HG02981 (cell line): ENCODE measurements at regions not wholly inside any gene's neighbourhood (a gene's known extent, or its start where the extent isn't known, plus 50 kb on each side); places are given as distances from the start of the nearest gene placed in this dataset.
"Not testable (repeated sequence)": the region's sequence is repeated elsewhere in the genome, so short reads cannot be mapped to it uniquely, and the experiment has no call there.

ENCODE experiments used
- ATAC-seq: cut with Tn5 transposase; IDR thresholded peaks from one replicate; pipeline ENCODE4 v1.9.1; 2021; ENCODE audit warnings: mild to moderate bottlenecking, moderate library complexity; ENCODE audit not compliant: unreplicated experiment

GRCh38 chr9:87357600-87357999 lies 140.1 kb upstream of the DAPK1 start:
- ATAC-seq = no peak

- ATAC-seq = no peak
Measured at GRCh38 chr9:87359264-87359663, 138.4 kb upstream of the DAPK1 start.

- no peak for ATAC-seq
Measured at GRCh38 chr9:87359958-87360601, 137.6 kb upstream of the DAPK1 start.

- ATAC-seq = no peak
Measured at GRCh38 chr9:87370049-87370685, 127.5 kb upstream of the DAPK1 start.

- ATAC-seq = no peak
Measured at GRCh38 chr9:87371795-87372355, 125.8 kb upstream of the DAPK1 start.

- no peak for ATAC-seq
Measured at GRCh38 chr9:87372356-87372851, 125.3 kb upstream of the DAPK1 start.

GRCh38 chr9:87374023-87374919 lies 123.4 kb upstream of the DAPK1 start:
- peak; percentile 54 for ATAC-seq

- ATAC-seq = no peak
Measured at GRCh38 chr9:87375397-87376073, 122.1 kb upstream of the DAPK1 start.

- ATAC-seq = no peak
Measured at GRCh38 chr9:87378676-87379075, 119.0 kb upstream of the DAPK1 start.

GRCh38 chr9:87379300-87379699 lies 118.4 kb upstream of the DAPK1 start:
- ATAC-seq = no peak

- no peak for ATAC-seq
Measured at GRCh38 chr9:87381050-87381711, 116.5 kb upstream of the DAPK1 start.

- no peak for ATAC-seq
Measured at GRCh38 chr9:87381746-87382145, 115.9 kb upstream of the DAPK1 start.

GRCh38 chr9:87382900-87383299 lies 114.8 kb upstream of the DAPK1 start:
- no peak for ATAC-seq

- ATAC-seq = no peak
Measured at GRCh38 chr9:87383344-87384150, 114.1 kb upstream of the DAPK1 start.

- no peak for ATAC-seq
Measured at GRCh38 chr9:87386490-87387025, 111.1 kb upstream of the DAPK1 start.

GRCh38 chr9:87387351-87388011 lies 110.2 kb upstream of the DAPK1 start:
- no peak for ATAC-seq

- not testable (repeated sequence) for ATAC-seq
Measured at GRCh38 chr9:87388708-87389107, 109.0 kb upstream of the DAPK1 start.

GRCh38 chr9:87389936-87390335 lies 107.7 kb upstream of the DAPK1 start:
- ATAC-seq = no peak

- no peak for ATAC-seq
Measured at GRCh38 chr9:87390361-87390760, 107.3 kb upstream of the DAPK1 start.
